ENCODE measurements at regions not wholly inside any gene's neighbourhood (a gene's known extent, or its start where the extent isn't known, plus 50 kb on each side); places are given as distances from the start of the nearest gene placed in this dataset.

DNA sequence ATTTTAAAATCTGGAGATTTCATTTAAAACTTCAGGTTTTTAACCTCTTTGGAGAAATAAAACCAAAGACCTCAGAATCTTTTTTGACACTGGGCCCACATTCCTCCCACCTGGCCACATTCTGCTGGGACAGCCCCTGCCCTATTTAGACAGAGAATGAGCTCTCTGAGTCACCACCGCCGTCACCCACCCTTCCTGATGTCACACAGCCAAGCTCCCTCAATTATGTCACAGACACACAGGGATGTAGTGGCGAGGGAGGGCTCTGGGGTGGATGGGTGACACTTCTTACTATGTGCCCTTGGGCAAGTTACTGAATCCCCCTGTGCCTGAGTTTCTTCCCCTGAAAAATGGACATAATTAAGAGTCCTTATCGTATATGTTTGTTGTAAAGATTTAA, 162.6 kb downstream of the RAB11FIP2 start:
- Histone ChIP-seq H3K27me3 (no peaks in the 10 kb centered on the region; the same call in 1 of the 2 replicates), H3K4me3 (no peak overlapping the region), H3K4me1 (no peaks in the 10 kb centered on the region), H3K9me3 (replicated peaks) (no peaks in the 10 kb centered on the region), H3K36me3 (no peaks in the 10 kb centered on the region), H3K27ac (no peak overlapping the region)
- no peak for DNase-seq

DNA sequence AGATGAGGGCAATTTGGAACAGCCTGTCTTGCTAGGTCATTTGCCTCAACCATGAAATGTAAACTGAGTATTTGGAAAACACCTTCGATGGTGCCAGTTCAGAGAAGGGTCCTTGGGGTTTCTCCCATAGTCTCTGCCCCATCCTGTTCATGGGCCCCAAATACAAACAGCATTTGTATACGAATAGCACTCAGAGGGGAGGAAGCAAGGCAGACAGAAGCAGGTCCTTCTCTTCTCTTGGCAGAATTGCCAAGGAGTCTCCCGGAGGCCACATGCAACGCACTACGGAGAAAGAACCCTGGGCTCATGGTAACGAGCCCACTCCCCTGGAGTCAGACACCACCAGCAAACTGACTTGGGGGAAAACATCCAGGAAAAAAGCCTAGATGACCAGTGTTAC, 162.1 kb downstream of the RAB11FIP2 start:
- no peaks in the 10 kb centered on the region for H3K36me3 ChIP-seq
- no peaks in the 10 kb centered on the region; the same call in 1 of the 2 replicates for H3K27me3 ChIP-seq
- no peaks in the 10 kb centered on the region for H3K4me1 ChIP-seq
- DNase-seq = no peak
- no peak overlapping the region for H3K4me3 ChIP-seq
- no peaks in the 10 kb centered on the region for H3K9me3 ChIP-seq (replicated peaks)
- no peak overlapping the region for H3K27ac ChIP-seq

DNA sequence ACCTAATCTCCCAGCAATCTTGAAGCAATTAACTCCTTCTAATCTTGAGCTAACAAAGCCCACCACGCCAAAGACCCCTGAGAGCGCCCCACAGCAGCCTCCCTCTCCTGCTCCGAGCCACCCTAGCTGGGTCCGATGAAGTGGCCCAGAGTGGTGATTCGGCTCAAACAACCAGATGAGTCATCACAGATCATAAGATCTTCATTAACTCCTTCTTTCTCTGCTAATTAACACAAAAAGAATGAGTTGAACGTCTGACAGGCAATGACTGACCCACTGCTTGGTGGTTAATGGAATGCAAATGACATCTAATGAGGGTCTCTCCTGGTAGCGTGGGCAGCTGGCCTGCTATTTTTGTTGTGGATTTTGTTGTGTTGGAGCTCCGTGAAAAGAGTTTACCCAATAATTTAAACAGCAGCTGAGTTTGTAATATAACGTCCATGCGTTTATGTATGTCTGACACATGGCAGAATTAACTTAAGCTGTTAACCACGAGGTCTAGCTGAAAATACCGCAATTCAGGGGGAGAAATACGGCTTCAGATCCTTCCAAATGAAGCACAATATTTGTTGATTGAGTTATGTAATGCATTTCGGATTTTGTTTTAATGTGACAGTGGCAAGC, 161.4 kb downstream of the RAB11FIP2 start:
- no peak for DNase-seq

DNA sequence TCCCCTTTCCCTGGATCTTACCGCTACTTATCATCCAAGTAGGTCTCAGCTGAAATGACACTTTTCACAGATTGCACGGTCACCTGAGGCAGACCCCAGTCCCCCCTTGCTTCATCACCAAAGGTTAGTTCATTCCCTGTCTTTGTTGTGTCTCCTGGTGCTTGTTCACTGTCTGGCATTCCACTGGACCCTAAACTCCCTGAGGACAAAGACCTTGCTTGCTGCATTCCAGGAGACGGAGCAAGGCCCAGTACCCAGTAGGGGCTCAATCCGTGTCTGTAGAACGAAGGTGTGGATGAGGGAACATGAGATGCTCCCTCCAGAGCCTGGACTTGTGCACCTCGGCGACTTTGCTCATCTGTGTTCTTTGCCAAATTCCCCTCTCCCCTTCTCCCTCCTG, 160.0 kb downstream of the RAB11FIP2 start:
- Histone ChIP-seq H3K4me1 (no peaks in the 10 kb centered on the region), H3K36me3 (no peaks in the 10 kb centered on the region), H3K4me3 (no peak overlapping the region), H3K27ac (no peak overlapping the region), H3K9me3 (replicated peaks) (no peaks in the 10 kb centered on the region), H3K27me3 (no peaks in the 10 kb centered on the region)
- no peak for DNase-seq

More for the DNA sequence above, 161.4 kb downstream of the RAB11FIP2 start:
- Histone ChIP-seq H3K27ac (no peak overlapping the region), H3K9me3 (replicated peaks) (no peaks in the 10 kb centered on the region), H3K36me3 (no peaks in the 10 kb centered on the region), H3K27me3 (no peaks in the 10 kb centered on the region; the same call in 1 of the 2 replicates), H3K4me3 (no peak overlapping the region), H3K4me1 (no peaks in the 10 kb centered on the region)

DNA sequence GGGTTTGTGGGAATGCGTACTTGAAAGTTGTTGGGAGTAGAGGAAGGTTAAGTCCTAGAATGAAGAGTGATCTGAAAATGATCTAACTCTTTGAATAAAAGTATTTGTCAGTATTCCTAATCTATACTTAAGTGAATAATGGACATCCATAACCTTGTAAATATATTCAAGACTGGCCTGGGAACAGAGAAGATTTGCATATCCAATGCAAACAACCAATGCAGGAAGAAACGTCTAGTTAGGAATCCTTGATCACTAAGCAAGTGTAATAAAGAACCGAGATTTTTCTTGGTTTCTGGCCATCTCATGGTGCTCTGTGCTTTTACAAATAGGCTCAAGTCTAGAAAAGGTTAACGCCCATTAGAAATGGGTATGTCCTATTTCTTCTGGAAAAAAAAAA, 157.1 kb downstream of the RAB11FIP2 start:
- Histone ChIP-seq H3K4me3 (no peak overlapping the region), H3K9me3 (replicated peaks) (no peaks in the 10 kb centered on the region; the same call in 1 of the 2 replicates), H3K27me3 (no peaks in the 10 kb centered on the region), H3K4me1 (no peaks in the 10 kb centered on the region), H3K27ac (no peak overlapping the region), H3K36me3 (no peaks in the 10 kb centered on the region)
- DNase-seq = no peak

DNA sequence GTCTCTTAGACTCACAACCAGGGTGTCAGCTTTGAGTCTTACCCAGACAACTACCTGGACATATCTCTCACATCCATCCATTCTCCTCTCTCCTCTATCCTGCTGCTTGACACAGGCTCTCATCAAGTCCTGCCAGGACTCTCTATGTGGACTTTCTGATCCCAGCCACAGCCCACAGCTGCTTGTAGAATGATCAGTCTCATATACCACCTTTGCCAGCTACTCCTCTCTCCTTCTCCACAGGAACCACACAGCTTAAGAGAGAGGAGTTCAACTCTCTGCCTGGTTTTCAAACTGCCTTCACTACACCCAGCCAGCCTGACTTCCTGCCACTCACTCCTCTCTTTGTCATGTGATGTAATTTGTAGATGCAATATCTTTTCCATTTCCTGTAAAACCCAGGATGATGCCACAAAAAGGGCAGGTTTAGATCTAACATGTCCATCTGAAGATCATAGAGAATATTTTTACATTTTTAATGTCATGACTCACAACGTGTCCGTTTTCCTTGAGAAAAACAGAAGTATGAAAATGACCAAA, 154.0 kb downstream of the RAB11FIP2 start:
- no peaks in the 10 kb centered on the region for H3K4me1 ChIP-seq
- no peaks in the 10 kb centered on the region for H3K27me3 ChIP-seq
- no peak overlapping the region for H3K4me3 ChIP-seq
- DNase-seq = no peak
- no peaks in the 10 kb centered on the region for H3K36me3 ChIP-seq
- H3K27ac ChIP-seq = no peak overlapping the region
- no peaks in the 10 kb centered on the region; the same call in 1 of the 2 replicates for H3K9me3 ChIP-seq (replicated peaks)

DNA sequence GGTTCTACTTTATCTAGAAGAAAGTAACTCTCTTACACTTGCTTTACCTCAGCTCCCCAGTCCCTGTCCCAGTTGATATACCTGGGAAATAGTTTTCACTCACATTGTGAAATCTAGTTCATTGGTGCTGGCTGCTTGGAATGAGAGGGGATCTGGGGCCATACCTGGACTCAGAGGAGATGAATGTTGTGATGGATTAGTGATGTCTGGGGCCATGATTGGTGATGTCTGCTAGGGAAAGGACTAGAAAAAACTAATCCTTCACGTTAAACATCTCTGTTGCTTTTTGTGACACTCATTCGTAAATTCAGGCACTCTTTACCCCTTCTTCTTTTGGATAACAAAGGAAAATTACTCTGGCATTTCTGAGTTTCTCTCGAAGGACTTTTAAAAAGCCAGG, 152.4 kb downstream of the RAB11FIP2 start:
- no peaks in the 10 kb centered on the region for H3K4me1 ChIP-seq
- DNase-seq = no peak
- H3K27ac ChIP-seq = no peak overlapping the region
- H3K9me3 ChIP-seq (replicated peaks) = no peaks in the 10 kb centered on the region; the same call in 1 of the 2 replicates
- no peaks in the 10 kb centered on the region for H3K27me3 ChIP-seq
- H3K36me3 ChIP-seq = no peaks in the 10 kb centered on the region
- H3K4me3 ChIP-seq = no peak overlapping the region

DNA sequence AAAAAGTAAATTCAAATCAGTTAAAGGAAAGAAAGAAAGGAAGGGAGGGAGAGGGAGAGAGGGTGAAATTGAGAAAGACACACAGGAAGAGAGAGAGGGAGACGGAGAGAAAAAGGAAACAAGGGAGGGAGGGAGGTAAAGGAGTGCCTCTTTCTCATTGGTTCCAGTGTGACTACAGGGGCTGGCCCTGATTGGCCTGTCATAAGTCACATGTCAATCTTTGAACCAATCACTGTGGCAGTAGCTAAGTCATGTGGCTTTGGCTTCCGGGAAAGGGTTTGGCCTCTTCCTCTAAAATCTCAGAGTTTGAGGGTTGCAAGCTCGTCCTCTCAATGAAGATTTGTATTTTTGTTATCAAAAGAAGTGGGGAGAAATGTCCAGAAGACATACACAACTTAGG, 150.2 kb downstream of the RAB11FIP2 start:
- Histone ChIP-seq H3K36me3 (no peaks in the 10 kb centered on the region), H3K9me3 (replicated peaks) (no peaks in the 10 kb centered on the region; the same call in 1 of the 2 replicates), H3K4me1 (no peaks in the 10 kb centered on the region), H3K27me3 (no peaks in the 10 kb centered on the region), H3K4me3 (no peak overlapping the region), H3K27ac (no peak overlapping the region)
- peak; percentile 15 to 52 for DNase-seq

DNA sequence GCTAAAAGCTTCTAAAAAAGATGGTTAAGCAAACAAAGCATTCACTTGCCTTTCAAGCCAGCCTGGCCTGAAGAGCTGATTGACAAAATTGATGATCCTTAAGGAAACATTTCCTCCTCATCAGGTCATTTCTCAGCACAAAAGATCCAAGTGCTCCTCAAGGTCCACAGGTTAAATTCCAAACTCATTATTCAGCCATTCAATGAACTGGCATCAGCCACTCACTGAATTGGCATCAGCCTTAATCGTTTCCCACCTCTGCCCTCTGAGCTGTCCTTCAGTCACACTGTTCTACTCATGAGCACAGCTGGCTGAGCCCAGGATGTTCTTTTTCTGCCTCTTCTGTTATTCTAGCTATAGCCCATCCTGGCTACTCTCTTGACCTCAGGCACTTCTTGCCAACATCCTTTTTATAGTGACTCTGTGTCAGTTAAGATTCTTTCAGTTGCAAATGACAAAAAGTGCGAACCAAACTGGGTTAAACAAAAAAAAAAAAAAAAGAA, 147.5 kb downstream of the RAB11FIP2 start:
- no peaks in the 10 kb centered on the region for H3K4me1 ChIP-seq
- no peaks in the 10 kb centered on the region for H3K36me3 ChIP-seq
- no peak for DNase-seq
- H3K4me3 ChIP-seq = no peak overlapping the region
- H3K27me3 ChIP-seq = peaks cover 6% of the 10 kb centered on the region; the same call in 1 of the 2 replicates
- H3K27ac ChIP-seq = no peak overlapping the region
- no peaks in the 10 kb centered on the region for H3K9me3 ChIP-seq (replicated peaks)

DNA sequence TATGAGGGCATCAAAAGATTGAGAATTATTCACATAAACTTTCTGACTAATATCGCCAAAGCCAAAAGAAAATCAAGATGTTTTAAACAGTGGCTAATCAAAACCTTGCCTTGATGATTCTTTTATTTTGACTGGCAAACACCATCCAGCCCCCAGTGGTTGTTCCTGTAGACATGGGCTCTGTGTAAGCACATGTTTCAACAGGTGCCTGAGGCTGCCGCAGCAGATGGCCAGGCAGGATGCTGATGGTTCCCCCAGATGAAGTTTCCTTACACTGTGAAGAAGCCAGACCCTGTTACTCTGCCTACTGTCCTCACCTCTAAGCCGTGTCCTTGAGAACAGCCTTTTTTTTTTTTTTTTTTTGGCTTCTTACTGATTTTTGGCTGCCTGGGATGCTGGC, 146.5 kb downstream of the RAB11FIP2 start:
- Histone ChIP-seq H3K4me3 (no peak overlapping the region), H3K36me3 (no peaks in the 10 kb centered on the region), H3K27me3 (peaks cover 6% of the 10 kb centered on the region; the same call in 1 of the 2 replicates), H3K27ac (no peak overlapping the region), H3K9me3 (replicated peaks) (no peaks in the 10 kb centered on the region), H3K4me1 (no peaks in the 10 kb centered on the region)
- peak in 1 of 2 experiments; percentile 20 for DNase-seq

DNA sequence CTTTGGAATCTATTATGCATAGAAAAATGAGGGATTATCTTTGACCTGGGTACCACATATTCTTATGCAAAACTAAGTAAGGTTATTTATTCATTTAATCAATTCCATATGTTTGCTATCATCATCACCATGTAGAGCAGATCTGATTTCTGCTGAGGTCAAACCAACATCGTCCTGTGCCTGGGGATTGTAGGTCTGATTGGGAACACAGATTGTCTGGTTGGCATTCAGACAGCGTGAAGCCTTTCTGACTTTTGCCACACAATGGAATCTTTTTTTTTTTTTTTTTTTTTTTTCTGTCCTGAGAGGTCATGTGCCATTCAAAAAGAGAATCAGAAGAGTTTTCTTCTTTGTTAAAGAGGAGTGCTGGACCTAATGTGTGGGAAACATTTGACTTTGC, 142.9 kb downstream of the RAB11FIP2 start:
- no peaks in the 10 kb centered on the region for H3K9me3 ChIP-seq (replicated peaks)
- DNase-seq = no peak
- H3K36me3 ChIP-seq = no peaks in the 10 kb centered on the region
- no peak overlapping the region for H3K27ac ChIP-seq
- H3K27me3 ChIP-seq = peaks cover 10% of the 10 kb centered on the region
- no peak overlapping the region for H3K4me3 ChIP-seq
- H3K4me1 ChIP-seq = no peaks in the 10 kb centered on the region

DNA sequence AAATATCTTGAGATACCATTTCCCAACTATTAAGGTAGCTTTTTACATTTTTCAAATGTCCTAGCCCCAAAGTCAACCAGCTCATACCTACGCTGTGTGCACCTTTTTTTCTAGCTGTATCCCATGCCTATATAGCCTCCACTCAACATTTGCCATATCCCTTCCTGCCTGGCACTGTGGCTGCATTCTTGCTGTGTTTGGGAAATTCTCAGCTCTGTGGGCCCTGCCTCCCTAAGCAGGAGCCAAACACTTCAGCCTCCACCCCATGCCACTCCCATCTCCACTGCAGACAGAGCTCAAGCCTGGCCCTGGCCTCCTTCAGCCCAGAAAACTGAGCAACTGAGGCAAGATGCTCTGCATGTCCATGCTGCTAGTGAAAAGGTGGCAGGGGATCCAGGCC, 141.3 kb downstream of the RAB11FIP2 start:
- Histone ChIP-seq H3K27ac (no peak overlapping the region), H3K4me3 (no peak overlapping the region), H3K36me3 (no peaks in the 10 kb centered on the region), H3K27me3 (peaks cover 10% of the 10 kb centered on the region), H3K4me1 (no peaks in the 10 kb centered on the region), H3K9me3 (replicated peaks) (no peaks in the 10 kb centered on the region)
- DNase-seq = no peak

DNA sequence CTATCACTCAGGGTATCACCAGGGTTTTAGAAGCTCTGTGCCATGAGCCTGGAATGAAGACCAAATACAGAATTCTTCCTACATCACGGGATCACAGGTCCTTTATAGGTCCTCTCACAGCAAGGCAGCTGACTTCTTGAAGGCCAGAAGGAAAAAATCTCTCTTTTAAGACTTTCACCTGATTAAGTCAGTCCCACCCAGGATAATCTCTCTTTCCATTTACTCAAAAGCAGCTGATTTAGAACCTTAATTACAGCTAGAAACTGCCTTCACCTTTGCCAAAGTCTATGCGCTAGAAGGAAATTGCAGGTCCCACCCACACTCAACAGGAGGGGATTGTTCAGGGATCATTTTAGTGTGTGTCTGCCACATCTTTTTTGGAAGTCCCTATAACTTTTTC, 135.1 kb downstream of the RAB11FIP2 start:
- Histone ChIP-seq H3K27ac (no peak overlapping the region), H3K27me3 (peaks cover 3% of the 10 kb centered on the region; the same call in 1 of the 2 replicates), H3K4me3 (no peak overlapping the region), H3K9me3 (replicated peaks) (no peaks in the 10 kb centered on the region), H3K36me3 (no peaks in the 10 kb centered on the region), H3K4me1 (no peaks in the 10 kb centered on the region)
- DNase-seq = no peak

DNA sequence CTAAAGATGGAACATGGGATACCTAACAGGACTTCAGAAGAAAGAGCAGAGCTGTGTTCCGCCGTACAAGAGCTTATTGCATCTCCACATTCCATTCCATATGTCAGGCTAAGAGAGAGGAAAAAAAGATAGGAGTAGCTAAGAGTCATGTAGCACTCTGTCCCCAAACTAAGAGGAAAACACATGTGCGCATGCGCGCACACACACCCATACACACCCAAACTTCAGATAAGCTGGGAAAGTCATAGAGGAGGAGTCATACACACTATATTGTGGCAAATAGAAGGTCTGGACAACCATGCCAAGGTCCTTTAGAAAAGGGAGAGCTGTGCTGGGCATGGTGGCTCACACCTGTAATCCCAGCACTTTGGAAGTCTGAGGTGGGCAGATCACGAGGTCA, 132.4 kb downstream of the RAB11FIP2 start:
- DNase-seq = no peak
- Histone ChIP-seq H3K9me3 (replicated peaks) (no peaks in the 10 kb centered on the region; the same call in 1 of the 2 replicates), H3K4me3 (no peak overlapping the region), H3K36me3 (no peaks in the 10 kb centered on the region), H3K27me3 (no peaks in the 10 kb centered on the region), H3K27ac (no peak overlapping the region), H3K4me1 (no peaks in the 10 kb centered on the region)

DNA sequence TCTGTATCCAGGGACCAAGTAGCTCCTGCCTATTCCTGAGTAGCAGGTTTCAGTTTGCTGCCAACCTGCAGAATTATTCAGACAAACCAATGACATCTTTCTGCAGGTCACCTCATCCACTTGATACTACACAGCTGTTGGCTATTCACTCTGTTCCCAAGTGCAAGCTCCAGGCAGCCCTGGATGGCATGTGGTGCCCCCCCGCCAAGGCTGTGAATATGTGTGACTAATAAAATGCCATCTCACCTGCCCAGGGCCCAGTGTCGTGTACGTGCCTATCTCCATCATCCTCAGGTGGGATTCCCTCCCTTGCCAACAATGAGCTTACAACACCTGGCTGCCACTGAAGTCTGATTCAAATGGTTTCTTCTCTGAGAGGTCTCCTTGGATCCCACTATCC, 125.8 kb downstream of the RAB11FIP2 start:
- no peaks in the 10 kb centered on the region; the same call in 1 of the 2 replicates for H3K9me3 ChIP-seq (replicated peaks)
- H3K27me3 ChIP-seq = no peaks in the 10 kb centered on the region
- H3K4me3 ChIP-seq = no peak overlapping the region
- no peaks in the 10 kb centered on the region for H3K4me1 ChIP-seq
- no peaks in the 10 kb centered on the region for H3K36me3 ChIP-seq
- H3K27ac ChIP-seq = no peak overlapping the region
- DNase-seq = no peak

DNA sequence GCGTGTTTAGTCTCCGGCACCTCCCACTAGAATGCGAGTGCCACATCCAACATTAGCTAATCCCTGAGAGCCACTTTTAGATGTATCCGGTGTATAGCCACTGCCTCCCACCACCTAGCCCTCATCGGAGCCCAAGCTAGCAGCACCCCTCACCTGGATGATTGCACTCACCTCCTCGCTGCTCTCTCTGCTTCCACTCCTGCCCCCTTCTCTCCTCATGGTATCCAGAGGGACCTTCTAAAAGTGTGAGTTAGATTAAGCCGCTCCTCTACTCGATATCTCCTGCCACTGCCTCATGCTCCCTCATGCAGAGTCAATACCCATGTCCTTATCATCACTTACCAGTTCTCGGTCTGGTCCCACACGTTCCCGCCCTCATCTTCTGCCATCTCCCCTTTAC, 125.3 kb downstream of the RAB11FIP2 start:
- DNase-seq = no peak
- H3K27me3 ChIP-seq = no peaks in the 10 kb centered on the region
- H3K4me1 ChIP-seq = no peaks in the 10 kb centered on the region
- no peaks in the 10 kb centered on the region for H3K36me3 ChIP-seq
- H3K27ac ChIP-seq = no peak overlapping the region
- no peaks in the 10 kb centered on the region; the same call in 1 of the 2 replicates for H3K9me3 ChIP-seq (replicated peaks)
- no peak overlapping the region for H3K4me3 ChIP-seq
